Liver (tissue), 8 donors: ENCODE measurements at regions not wholly inside any gene's neighbourhood (a gene's known extent, or its start where the extent isn't known, plus 50 kb on each side); places are given as distances from the start of the nearest gene placed in this dataset.

ENCODE experiments used
- DNase-seq: peaks from one replicate; pipeline ENCODE4 v3.0.0-alpha.2; 2017; ENCODE audit warnings: low spot score
- H3K27ac ChIP-seq, 2 donors: one replicate each; pipeline ENCODE4 v1.7.0; 2013; ENCODE audit warnings: inconsistent platforms in 2 of 2, low read length in 2 of 2, control low read depth in 1 of 2, low read depth in 1 of 2, mild to moderate bottlenecking in 1 of 2
- H3K27me3 ChIP-seq, 4 donors: one replicate each; pipeline versions ENCODE4 v1.6.1 to v1.7.0; 2013; ENCODE audit warnings: low read length in 3 of 4, inconsistent platforms in 1 of 4, mild to moderate bottlenecking in 1 of 4, moderate library complexity in 1 of 4; ENCODE audit not compliant: control insufficient read depth in 4 of 4, insufficient read depth in 4 of 4
- H3K36me3 ChIP-seq, 4 donors: one replicate each; pipeline versions ENCODE4 v1.6.1 to v1.7.0; 2013; ENCODE audit warnings: low read length in 3 of 4, mild to moderate bottlenecking in 3 of 4, low read depth in 1 of 4, moderate library complexity in 1 of 4; ENCODE audit not compliant: control insufficient read depth in 4 of 4, insufficient read depth in 3 of 4
- H3K4me1 ChIP-seq, 4 donors: one replicate each; pipeline versions ENCODE4 v1.6.1 to v1.7.0; 2013; ENCODE audit warnings: low read length in 3 of 4, mild to moderate bottlenecking in 3 of 4, moderate library complexity in 1 of 4; ENCODE audit not compliant: control insufficient read depth in 4 of 4, insufficient read depth in 4 of 4
- H3K4me3 ChIP-seq, 3 donors: one replicate each; pipeline versions ENCODE4 v1.6.1 to v1.7.0; 2013; ENCODE audit warnings: low read length in 3 of 3, control low read depth in 1 of 3, low read depth in 1 of 3, mild to moderate bottlenecking in 1 of 3
- H3K9ac ChIP-seq, 2 donors: one replicate each; pipeline ENCODE4 v1.7.0; 2013; ENCODE audit warnings: low read length in 2 of 2, mild to moderate bottlenecking in 2 of 2, moderate library complexity in 2 of 2, control low read depth in 1 of 2, low read depth in 1 of 2
- H3K9me3 ChIP-seq, 4 donors: one replicate each; pipeline versions ENCODE4 v1.6.1 to v1.7.0; 2013; ENCODE audit warnings: low read length in 3 of 4; ENCODE audit not compliant: control insufficient read depth in 4 of 4
- ATF3 ChIP-seq: IDR thresholded peaks from 2 replicates; pipeline ENCODE4 v1.6.1; 2016; ENCODE audit warnings: antibody characterized with exemption
- CTCF ChIP-seq: fragments of 150-350 bp; IDR thresholded peaks from 2 replicates; pipeline ENCODE4 v1.5.1; 2017; ENCODE audit warnings: improper control_type of control experiment, low read depth, low read length; ENCODE audit not compliant: missing input control
- EGR1 ChIP-seq, 2 donors: IDR thresholded peaks; 2 replicates each; pipeline ENCODE4 v1.6.1; 2016 to 2018; ENCODE audit warnings: antibody characterized with exemption in 2 of 2, low read depth in 2 of 2
- FOXA1 ChIP-seq: IDR thresholded peaks from 2 replicates; pipeline ENCODE4 v1.6.1; 2016; ENCODE audit warnings: antibody characterized with exemption
- FOXA2 ChIP-seq: IDR thresholded peaks from 2 replicates; pipeline ENCODE4 v1.6.1; 2016; ENCODE audit warnings: antibody characterized with exemption
- GABPA ChIP-seq, 2 donors: IDR thresholded peaks in 1 of 2; conservative IDR thresholded peaks in 1 of 2; 2 replicates each; pipeline ENCODE4 v1.6.1; 2016; ENCODE audit warnings: antibody characterized with exemption in 2 of 2, mild to moderate bottlenecking in 1 of 2, moderate library complexity in 1 of 2
- HNF4A ChIP-seq, 2 donors: conservative IDR thresholded peaks; 2 replicates each; pipeline ENCODE4 v1.6.1; 2016; ENCODE audit warnings: antibody characterized with exemption in 2 of 2, mild to moderate bottlenecking in 2 of 2
- HNF4G ChIP-seq: IDR thresholded peaks from 2 replicates; pipeline ENCODE4 v1.6.1; 2016; ENCODE audit warnings: antibody characterized with exemption
- JUND ChIP-seq, 2 donors: IDR thresholded peaks; 2 replicates each; pipeline ENCODE4 v1.6.1; 2016; ENCODE audit warnings: antibody characterized with exemption in 2 of 2
- MAX ChIP-seq: IDR thresholded peaks from 2 replicates; pipeline ENCODE4 v1.6.1; 2016; ENCODE audit warnings: antibody characterized with exemption
- NR2F2 ChIP-seq: IDR thresholded peaks from 2 replicates; pipeline ENCODE4 v1.6.1; 2016; ENCODE audit warnings: antibody characterized with exemption
- RAD21 ChIP-seq, 2 donors: IDR thresholded peaks; 2 replicates each; pipeline ENCODE4 v1.6.1; 2016; ENCODE audit warnings: antibody characterized with exemption in 2 of 2, mild to moderate bottlenecking in 2 of 2
- REST ChIP-seq: IDR thresholded peaks from 2 replicates; pipeline ENCODE4 v1.6.1; 2016; ENCODE audit warnings: antibody characterized with exemption, mild to moderate bottlenecking
- RXRA ChIP-seq, 2 donors: IDR thresholded peaks; 2 replicates each; pipeline ENCODE4 v1.6.1; 2017 to 2018; ENCODE audit warnings: antibody characterized with exemption in 2 of 2, mild to moderate bottlenecking in 1 of 2
- SP1 ChIP-seq: IDR thresholded peaks from 2 replicates; pipeline ENCODE4 v1.6.1; 2018; ENCODE audit warnings: antibody characterized with exemption, mild to moderate bottlenecking
- TAF1 ChIP-seq: conservative IDR thresholded peaks from 2 replicates; pipeline ENCODE4 v1.6.1; 2016; ENCODE audit warnings: antibody characterized with exemption, mild to moderate bottlenecking
- YY1 ChIP-seq: IDR thresholded peaks from 2 replicates; pipeline ENCODE4 v1.6.1; 2016; ENCODE audit warnings: antibody characterized with exemption, mild to moderate bottlenecking
- ZBTB33 ChIP-seq: IDR thresholded peaks from 2 replicates; pipeline ENCODE4 v1.6.1; 2016; ENCODE audit warnings: antibody characterized with exemption
- WGBS: extraction: QIAGEN DNeasy Blood & Tissue Kit; methylation state at CpG from one replicate; pipeline ENCODE4 v1.1.7; 2013; 5-methylcytosine and 5-hydroxymethylcytosine counted together
- donor health status: healthy.
- donor health status: healthy.
- donor health status: healthy.
- donor health status: healthy.
- donor health status: healthy.

GRCh38 chr13:53490752-53491151 lies 462.1 kb downstream of the OLFM4 start:
- H3K4me1 ChIP-seq: no peaks in the 10 kb centered on the region
- H3K36me3 ChIP-seq: no peaks in the 10 kb centered on the region
- TF ChIP-seq REST (no peak), MAX (no peak), RAD21 (IDR thresholded peaks at IDR 0.05) (no peak), FOXA2 (no peak), FOXA1 (no peak), ZBTB33 (no peak), RXRA (IDR thresholded peaks at IDR 0.05) (no peak)
- H3K27me3 ChIP-seq: no peaks in the 10 kb centered on the region
- WGBS: 52% methylated on average over 5 of the region's 5 CpGs
- H3K27ac ChIP-seq: no peak overlapping the region
- no peaks in the 10 kb centered on the region for H3K9me3 ChIP-seq
- H3K9ac ChIP-seq: no peak overlapping the region
- no peak overlapping the region for H3K4me3 ChIP-seq
- no peak for DNase-seq

GRCh38 chr13:53494406-53494805 lies 465.8 kb downstream of the OLFM4 start:
- Histone ChIP-seq H3K27ac (no peak overlapping the region), H3K4me1 (no peaks in the 10 kb centered on the region), H3K9ac (no peak overlapping the region), H3K9me3 (no peaks in the 10 kb centered on the region), H3K4me3 (no peak overlapping the region), H3K36me3 (no peaks in the 10 kb centered on the region), H3K27me3 (peaks cover 0 to 3% (median 0%) of the 10 kb centered on the region in 4 donors)
- no peak for DNase-seq
- 67% methylated on average over 2 of the region's 2 CpGs for WGBS
- TF ChIP-seq FOXA2: no peak
- TF ChIP-seq ZBTB33: no peak
- no peak for TF ChIP-seq JUND (IDR thresholded peaks at IDR 0.05)
- TF ChIP-seq CTCF: no peak
- no peak for TF ChIP-seq YY1
- no peak for TF ChIP-seq TAF1
- no peak for TF ChIP-seq SP1
- TF ChIP-seq HNF4A (conservative IDR thresholded peaks at IDR 0.05): no peak
- no peak for TF ChIP-seq RXRA (IDR thresholded peaks at IDR 0.05)
- TF ChIP-seq GABPA (IDR thresholded peaks at IDR 0.05 in 1 of 2, conservative IDR thresholded peaks at IDR 0.05 in 1 of 2): no peak
- no peak for TF ChIP-seq HNF4G
- no peak for TF ChIP-seq REST
- TF ChIP-seq FOXA1: no peak
- TF ChIP-seq ATF3: no peak
- TF ChIP-seq MAX: no peak
- no peak for TF ChIP-seq EGR1 (IDR thresholded peaks at IDR 0.05; ENCODE audit: low read depth in 2 of 2)
- TF ChIP-seq RAD21 (IDR thresholded peaks at IDR 0.05): no peak
- TF ChIP-seq NR2F2: no peak
